GM12865 (cell line): ENCODE measurements at regions not wholly inside any gene's neighbourhood (a gene's known extent, or its start where the extent isn't known, plus 50 kb on each side); places are given as distances from the start of the nearest gene placed in this dataset.

ENCODE experiments used
- DNase-seq: peaks from one replicate; pipeline ENCODE4 v3.0.0; 2010; ENCODE audit warnings: low read depth
- H3K4me3 ChIP-seq: 2 replicates; pipeline ENCODE4 v1.5.1; 2011; ENCODE audit warnings: mild to moderate bottlenecking, low read depth, low read length, control low read depth
- CTCF ChIP-seq: IDR thresholded peaks from 2 replicates; pipeline ENCODE4 v1.5.1; 2011; ENCODE audit warnings: low read length, control low read depth, low read depth, inconsistent platforms; ENCODE audit not compliant: insufficient read depth; ENCODE audit errors: missing control alignments

DNA sequence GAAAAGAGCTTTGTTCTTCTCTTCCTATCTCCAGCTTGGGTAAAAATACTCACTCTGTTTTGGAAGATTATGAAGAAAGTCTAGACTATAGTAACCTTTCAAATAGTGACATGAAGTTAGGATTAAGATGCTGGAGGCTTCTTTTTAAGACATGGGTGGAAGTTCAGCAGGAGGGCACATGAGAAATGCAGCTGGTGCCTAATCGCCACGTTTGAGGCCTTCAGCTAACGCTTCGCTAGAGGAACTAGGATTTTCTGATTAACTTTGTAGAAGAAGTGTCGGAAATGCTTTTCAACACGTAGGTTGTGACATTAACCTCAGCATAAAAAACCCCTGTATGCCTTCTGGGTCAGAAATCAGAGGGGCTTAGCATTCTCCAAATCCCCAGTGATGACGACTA lies 348.1 kb upstream of the MAP3K7 start:
- no peak for TF ChIP-seq CTCF
- H3K4me3 ChIP-seq: no peak overlapping the region
- no peak for DNase-seq

DNA sequence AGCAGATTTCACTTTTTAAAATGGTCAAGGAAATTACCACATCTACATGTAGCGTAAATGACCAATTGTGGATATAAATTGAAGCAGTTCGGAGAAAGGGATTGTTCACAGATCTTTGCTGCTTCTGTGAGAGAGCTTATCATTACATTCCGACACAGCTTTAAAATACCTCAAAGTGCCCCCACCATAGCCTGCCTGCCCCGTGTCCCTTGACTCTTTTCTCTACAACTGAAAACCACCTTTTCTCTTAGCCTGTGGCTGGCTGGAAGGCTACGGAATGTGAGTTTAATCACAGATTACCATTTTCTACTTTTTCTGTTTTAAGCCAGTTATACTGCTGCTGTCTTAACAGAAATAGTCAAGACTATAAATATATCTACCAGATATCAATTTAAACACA lies 347.2 kb upstream of the MAP3K7 start:
- DNase-seq: no peak

DNA sequence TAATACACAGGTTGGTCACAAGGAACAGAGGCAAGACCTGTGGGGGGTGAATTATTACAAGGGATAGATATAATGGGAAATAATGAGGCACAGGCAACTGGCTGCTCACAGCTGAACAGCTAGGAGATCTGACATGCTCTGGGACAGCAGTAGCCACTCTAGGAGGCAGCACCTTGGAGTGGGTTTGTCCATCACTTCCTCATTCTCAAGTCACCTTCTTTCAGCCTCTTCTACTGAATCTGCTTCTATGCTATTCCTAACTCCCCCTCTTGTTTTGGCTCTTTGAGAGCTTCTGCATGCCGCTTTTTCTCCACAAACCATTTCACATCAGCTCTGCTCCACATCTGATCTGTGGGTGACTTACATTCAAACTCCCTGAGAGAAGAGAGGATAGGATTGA lies 345.5 kb upstream of the MAP3K7 start:
- no peak for TF ChIP-seq CTCF
- H3K4me3 ChIP-seq: no peak overlapping the region
- no peak for DNase-seq

More for the DNA sequence above, 347.2 kb upstream of the MAP3K7 start:
- no peak overlapping the region for H3K4me3 ChIP-seq
- TF ChIP-seq CTCF: no peak

DNA sequence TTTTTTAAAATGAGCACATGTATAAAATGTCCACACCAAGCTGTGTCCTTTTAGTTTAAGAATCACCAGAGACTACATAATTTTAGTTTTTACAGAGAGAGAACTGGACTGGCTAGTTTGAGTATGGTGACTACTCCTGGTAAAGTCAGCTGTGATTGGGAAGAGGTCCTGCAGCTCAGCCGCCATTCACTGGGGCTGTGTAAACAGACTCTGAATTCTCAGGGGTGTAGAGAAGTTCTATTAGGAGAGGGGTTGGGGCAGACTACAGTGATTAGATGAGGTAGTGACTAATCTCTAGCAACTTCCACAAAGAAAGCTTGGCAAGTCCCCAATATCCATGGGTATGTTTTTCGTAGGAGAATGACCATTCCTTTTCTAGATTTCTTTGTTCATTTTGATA lies 341.2 kb upstream of the MAP3K7 start:
- DNase-seq: no peak
- TF ChIP-seq CTCF: no peak
- no peak overlapping the region for H3K4me3 ChIP-seq

DNA sequence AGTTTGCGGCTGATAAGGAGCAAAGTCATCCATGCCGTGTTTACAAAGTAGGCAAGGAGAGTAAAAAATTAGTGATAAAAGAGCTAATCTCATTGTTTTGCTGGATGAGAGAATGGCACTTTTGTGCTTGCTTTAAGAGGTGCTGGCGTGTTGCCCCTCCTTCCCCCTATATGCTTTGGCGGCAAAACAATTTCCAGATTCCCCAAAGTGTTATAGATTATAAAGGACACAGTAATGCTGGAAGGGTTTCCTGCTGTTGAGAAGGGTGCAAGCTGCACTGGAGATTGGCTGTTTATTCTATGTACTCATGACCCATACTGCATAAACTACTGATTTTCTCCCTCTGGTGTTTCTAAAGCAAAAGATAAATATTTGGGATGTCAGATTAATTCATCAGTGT lies 338.9 kb upstream of the MAP3K7 start:
- no peak for DNase-seq
- TF ChIP-seq CTCF: no peak
- H3K4me3 ChIP-seq: no peak overlapping the region

DNA sequence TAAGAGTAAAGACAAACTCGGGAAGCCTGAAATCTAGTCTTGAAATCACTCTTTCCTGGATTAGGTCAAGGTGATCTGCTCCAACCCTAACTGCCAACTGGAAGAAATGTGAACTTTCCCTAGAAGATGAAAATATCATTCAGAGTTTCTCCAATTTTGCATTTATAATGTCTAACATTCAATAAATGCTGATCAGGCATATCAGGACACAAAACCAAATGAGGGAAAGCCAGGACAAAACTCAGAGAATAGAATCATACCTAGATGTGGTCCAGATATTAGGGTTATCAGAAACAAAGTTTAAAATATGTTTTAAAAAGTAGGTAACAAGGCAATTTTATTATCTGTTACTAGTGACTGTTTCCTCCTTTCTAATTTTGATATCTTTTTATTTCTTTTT lies 335.5 kb upstream of the MAP3K7 start:
- no peak overlapping the region for H3K4me3 ChIP-seq
- TF ChIP-seq CTCF: no peak
- DNase-seq: no peak

- DNase-seq: no peak
- H3K4me3 ChIP-seq: no peak overlapping the region
- no peak for TF ChIP-seq CTCF
Measured at GRCh38 chr6:90918361-90918760, 331.5 kb upstream of the MAP3K7 start.
